Liver (tissue), 3 donors: ENCODE measurements at regions not wholly inside any gene's neighbourhood (a gene's known extent, or its start where the extent isn't known, plus 50 kb on each side); places are given as distances from the start of the nearest gene placed in this dataset.

Source experiments
- CTCF ChIP-seq: fragments of 150-350 bp; IDR thresholded peaks from 2 replicates; pipeline ENCODE4 v1.5.1; 2017; ENCODE audit warnings: improper control_type of control experiment, low read depth, low read length; ENCODE audit not compliant: missing input control
- GABPA ChIP-seq, 2 donors: IDR thresholded peaks in 1 of 2; conservative IDR thresholded peaks in 1 of 2; 2 replicates each; pipeline ENCODE4 v1.6.1; 2016; ENCODE audit warnings: antibody characterized with exemption in 2 of 2, mild to moderate bottlenecking in 1 of 2, moderate library complexity in 1 of 2
- JUND ChIP-seq, 2 donors: IDR thresholded peaks; 2 replicates each; pipeline ENCODE4 v1.6.1; 2016; ENCODE audit warnings: antibody characterized with exemption in 2 of 2
- TAF1 ChIP-seq: conservative IDR thresholded peaks from 2 replicates; pipeline ENCODE4 v1.6.1; 2016; ENCODE audit warnings: antibody characterized with exemption, mild to moderate bottlenecking
- donor health status: healthy.
- donor health status: healthy.

GRCh38 chr18:65622436-65622835 lies 128.4 kb upstream of the CDH7 start:
- TF ChIP-seq CTCF (no peak), GABPA (IDR thresholded peaks at IDR 0.05 in 1 of 2, conservative IDR thresholded peaks at IDR 0.05 in 1 of 2) (no peak), JUND (IDR thresholded peaks at IDR 0.05) (no peak), TAF1 (no peak)
